ENCODE measurements at regions not wholly inside any gene's neighbourhood (a gene's known extent, or its start where the extent isn't known, plus 50 kb on each side); places are given as distances from the start of the nearest gene placed in this dataset.

GRCh38 chr18:39799006-39799405, 2156.0 kb upstream of the PIK3C3 start:
- no peaks in the 10 kb centered on the region for H4K20me1 ChIP-seq (replicated peaks; ENCODE audit: control insufficient read depth, extremely low read depth, insufficient read depth, low read length)
- intact Hi-C loops (cut with micrococcal nuclease) (loop anchor here (5.0 kb wide), 1 partner anchor 358 kb away; no protein-coding TSS in a partner anchor), dilution Hi-C loops (cut with MboI; ENCODE audit: extremely low pct_ligation_motif_present, low sequenced_read_pairs) (no loop called here)
- H3K27me3 ChIP-seq (ENCODE audit: control insufficient read depth in 2 of 2, insufficient read depth in 2 of 2, low read length in 2 of 2) = no peaks in the 10 kb centered on the region
- no peaks in the 10 kb centered on the region for H3K79me2 ChIP-seq (ENCODE audit: control insufficient read depth, insufficient read depth, low read length)
- peak; percentile 14 for DNase-seq (ENCODE audit: low read depth, low spot score)
- H3K4me3 ChIP-seq (replicated peaks in 1 of 3; ENCODE audit: insufficient read depth in 1 of 3, low read depth in 1 of 3, low read length in 3 of 3) = peak overlapping the region in 2 of 3 experiments; percentile 58 to 90
- no peak overlapping the region for H3K9ac ChIP-seq (replicated peaks; ENCODE audit: extremely low read depth, insufficient read depth, low read length)
- no peaks in the 10 kb centered on the region for H3K36me3 ChIP-seq (ENCODE audit: control insufficient read depth in 2 of 2, extremely low read depth in 1 of 2, insufficient read depth in 2 of 2, low read length in 2 of 2)
- no peaks in the 10 kb centered on the region for H3K9me3 ChIP-seq (replicated peaks; ENCODE audit: control insufficient read depth, insufficient read depth, low read length)
- ChIA-PET POLR2A (no interaction called here), CTCF (interaction anchor here (0.8 to 1.2 kb wide), 7 partner anchors 12 to 499 kb away, joined by 3 to 14 read pairs (median 3); no protein-coding TSS in a partner anchor)
- no peak for TF ChIP-seq FOS (IDR thresholded peaks at IDR 0.05; ENCODE audit: borderline replicate concordance, insufficient read depth, low read length)
- TF ChIP-seq JUN (IDR thresholded peaks at IDR 0.05; ENCODE audit: borderline replicate concordance, insufficient read depth, insufficient read length, low read depth) = no peak
- no peak for TF ChIP-seq POLR2AphosphoS5 (IDR thresholded peaks at IDR 0.05; ENCODE audit: insufficient read depth, low read depth, low read length)
- no peak for TF ChIP-seq EZH2 (IDR thresholded peaks at IDR 0.05; ENCODE audit: borderline replicate concordance, low read depth, low read length, severe bottlenecking)
- no peak for TF ChIP-seq MAX (IDR thresholded peaks at IDR 0.05; ENCODE audit: insufficient read depth, insufficient read length)
- TF ChIP-seq POLR2A (IDR thresholded peaks at IDR 0.05; ENCODE audit: low read depth, low read length) = no peak
- TF ChIP-seq CTCF (IDR thresholded peaks at IDR 0.05; ENCODE audit: extremely low read depth in 1 of 2, insufficient read depth in 1 of 2, low read depth in 1 of 2, low read length in 2 of 2) = no peak
- no peak for TF ChIP-seq MYC (IDR thresholded peaks at IDR 0.05; ENCODE audit: low read depth, low read length)
- no peak for TF ChIP-seq GATA2 (IDR thresholded peaks at IDR 0.05; ENCODE audit: insufficient read depth, insufficient read length, low read depth, low read length)
- BruUV-seq (replicated peaks) = no TSS peak
- peak overlapping the region; percentile 60 for H3K4me2 ChIP-seq (ENCODE audit: insufficient read depth, low read length)
- peaks cover 6% of the 10 kb centered on the region for H3K4me1 ChIP-seq (ENCODE audit: control insufficient read depth, extremely low read depth, insufficient read depth, low read length)
- H3K9me1 ChIP-seq (replicated peaks; ENCODE audit: control insufficient read depth, extremely low read depth, insufficient read depth, low read length) = no peaks in the 10 kb centered on the region
- H2AFZ ChIP-seq (ENCODE audit: low read depth, low read length) = peak overlapping the region; percentile 40
- FAIRE-seq = no peak
- no peak overlapping the region for H3K27ac ChIP-seq (ENCODE audit: insufficient read depth, low read depth, low read length)

Measured in endothelial cell of umbilical vein (primary cell).